A673 (cell line): ENCODE measurements at regions not wholly inside any gene's neighbourhood (a gene's known extent, or its start where the extent isn't known, plus 50 kb on each side); places are given as distances from the start of the nearest gene placed in this dataset.

ENCODE experiments used
- EZH2 ChIP-seq: fragments of 200-600 bp; sonication (generic); IDR thresholded peaks from 2 replicates; pipeline ENCODE4 v1.6.1; 2017; ENCODE audit warnings: borderline replicate concordance, low read depth, mild to moderate bottlenecking, mixed read lengths, antibody characterized with exemption, low read length; ENCODE audit not compliant: poor library complexity, severe bottlenecking
- TF ChIP-seq, protein P1 (sequence below): fragments of 300-800, 200-600 bp; sonication (generic); conservative IDR thresholded peaks from 2 replicates; pipeline ENCODE4 v1.5.1; 2017; ENCODE audit warnings: low read depth, mild to moderate bottlenecking, antibody characterized with exemption, low read length, moderate library complexity, mixed read lengths

GRCh38 chr4:126097155-126097799 is 782.5 kb downstream of the FAT4 start:
- TF ChIP-seq, protein P1, sequence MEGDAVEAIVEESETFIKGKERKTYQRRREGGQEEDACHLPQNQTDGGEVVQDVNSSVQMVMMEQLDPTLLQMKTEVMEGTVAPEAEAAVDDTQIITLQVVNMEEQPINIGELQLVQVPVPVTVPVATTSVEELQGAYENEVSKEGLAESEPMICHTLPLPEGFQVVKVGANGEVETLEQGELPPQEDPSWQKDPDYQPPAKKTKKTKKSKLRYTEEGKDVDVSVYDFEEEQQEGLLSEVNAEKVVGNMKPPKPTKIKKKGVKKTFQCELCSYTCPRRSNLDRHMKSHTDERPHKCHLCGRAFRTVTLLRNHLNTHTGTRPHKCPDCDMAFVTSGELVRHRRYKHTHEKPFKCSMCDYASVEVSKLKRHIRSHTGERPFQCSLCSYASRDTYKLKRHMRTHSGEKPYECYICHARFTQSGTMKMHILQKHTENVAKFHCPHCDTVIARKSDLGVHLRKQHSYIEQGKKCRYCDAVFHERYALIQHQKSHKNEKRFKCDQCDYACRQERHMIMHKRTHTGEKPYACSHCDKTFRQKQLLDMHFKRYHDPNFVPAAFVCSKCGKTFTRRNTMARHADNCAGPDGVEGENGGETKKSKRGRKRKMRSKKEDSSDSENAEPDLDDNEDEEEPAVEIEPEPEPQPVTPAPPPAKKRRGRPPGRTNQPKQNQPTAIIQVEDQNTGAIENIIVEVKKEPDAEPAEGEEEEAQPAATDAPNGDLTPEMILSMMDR: no peak
- no peak for TF ChIP-seq EZH2
